K562 (cell line): ENCODE measurements at regions not wholly inside any gene's neighbourhood (a gene's known extent, or its start where the extent isn't known, plus 50 kb on each side); places are given as distances from the start of the nearest gene placed in this dataset.

ENCODE experiments used
- RAD21 ChIP-seq, 2 experiments: fragments of 250-450 bp in 1 of 2; fragments of 450-650 bp in 1 of 2; sonication (Bioruptor Pico) in 1 of 2; formaldehyde crosslinking in 1 of 2; IDR thresholded peaks in 1 of 2; conservative IDR thresholded peaks in 1 of 2; 2 replicates each; pipeline versions ENCODE4 v1.4.0 to v1.8.0; 2020 to 2022; ENCODE audit warnings: mild to moderate bottlenecking in 2 of 2, moderate library complexity in 1 of 2
- SAFB ChIP-seq: fragments of 200-400 bp; formaldehyde crosslinking; IDR thresholded peaks from 2 replicates; pipeline ENCODE4 v1.6.1; 2017; ENCODE audit warnings: low read depth, low read length, borderline replicate concordance
- ZNF408 ChIP-seq: fragments of 250-450 bp; sonication (Bioruptor Pico); IDR thresholded peaks from 2 replicates; pipeline ENCODE4 v1.4.0; 2020; ENCODE audit warnings: low read depth, mild to moderate bottlenecking, moderate library complexity
- TF ChIP-seq, protein P1 (sequence below): sonication (generic); formaldehyde crosslinking; IDR thresholded peaks from 2 replicates; pipeline ENCODE4 v1.9.0; 2022; ENCODE audit warnings: mild to moderate bottlenecking, missing genetic modification reagents
- TF ChIP-seq, protein P2 (sequence below), 2 experiments: fragments of 200-800 bp in 1 of 2; sonication (Bioruptor generic) in 1 of 2; sonication (generic) in 1 of 2; formaldehyde crosslinking in 1 of 2; IDR thresholded peaks in 1 of 2; conservative IDR thresholded peaks in 1 of 2; 2 replicates each; pipeline versions ENCODE4 v1.5.0 to v1.6.1; 2016 to 2020; ENCODE audit warnings: missing compliant biosample characterization in 1 of 2, missing genetic modification characterization in 1 of 2, missing genetic modification reagents in 1 of 2
- TF ChIP-seq, protein P3 (sequence below): sonication (generic); formaldehyde crosslinking; IDR thresholded peaks from 2 replicates; pipeline ENCODE4 v1.8.1; 2022; ENCODE audit warnings: missing genetic modification reagents
- TF ChIP-seq, protein P4 (sequence below), 2 experiments: fragments of 450-650 bp; formaldehyde crosslinking in 1 of 2; IDR thresholded peaks; 2 replicates each; pipeline versions ENCODE4 v1.4.0 to v1.6.1; 2014 to 2020; ENCODE audit warnings: mild to moderate bottlenecking in 2 of 2, borderline replicate concordance in 1 of 2, low read depth in 1 of 2

DNA sequence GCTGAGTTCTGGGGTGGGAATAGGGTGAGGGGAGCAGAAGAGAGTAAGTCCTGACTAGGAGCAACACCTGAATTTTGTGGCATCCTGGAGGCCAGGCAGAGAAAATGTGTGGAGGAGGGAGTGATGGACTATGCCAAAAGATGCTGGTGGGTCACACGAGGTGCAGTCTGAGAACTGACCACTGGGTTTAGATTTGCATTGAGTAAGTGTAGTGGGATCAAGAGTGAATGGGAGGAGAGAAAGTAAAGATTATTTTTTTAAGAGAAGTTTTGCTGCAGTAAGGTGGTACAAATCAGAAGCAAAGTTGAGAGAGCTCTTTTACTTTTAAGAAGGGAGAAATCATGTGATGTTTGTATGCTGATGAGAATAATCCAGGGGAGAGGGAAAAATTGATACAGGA lies 405.1 kb downstream of the DLEU7 start:
- TF ChIP-seq RAD21 (CRISPR knock-in tag; conservative IDR thresholded peaks at IDR 0.05 in 1 of 2, IDR thresholded peaks at IDR 0.05 in 1 of 2) (no peak), ZNF408 (CRISPR knock-in tag) (no peak), SAFB (no peak)
- TF ChIP-seq, protein P1, sequence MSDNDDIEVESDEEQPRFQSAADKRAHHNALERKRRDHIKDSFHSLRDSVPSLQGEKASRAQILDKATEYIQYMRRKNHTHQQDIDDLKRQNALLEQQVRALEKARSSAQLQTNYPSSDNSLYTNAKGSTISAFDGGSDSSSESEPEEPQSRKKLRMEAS: no peak
- TF ChIP-seq, protein P2, sequence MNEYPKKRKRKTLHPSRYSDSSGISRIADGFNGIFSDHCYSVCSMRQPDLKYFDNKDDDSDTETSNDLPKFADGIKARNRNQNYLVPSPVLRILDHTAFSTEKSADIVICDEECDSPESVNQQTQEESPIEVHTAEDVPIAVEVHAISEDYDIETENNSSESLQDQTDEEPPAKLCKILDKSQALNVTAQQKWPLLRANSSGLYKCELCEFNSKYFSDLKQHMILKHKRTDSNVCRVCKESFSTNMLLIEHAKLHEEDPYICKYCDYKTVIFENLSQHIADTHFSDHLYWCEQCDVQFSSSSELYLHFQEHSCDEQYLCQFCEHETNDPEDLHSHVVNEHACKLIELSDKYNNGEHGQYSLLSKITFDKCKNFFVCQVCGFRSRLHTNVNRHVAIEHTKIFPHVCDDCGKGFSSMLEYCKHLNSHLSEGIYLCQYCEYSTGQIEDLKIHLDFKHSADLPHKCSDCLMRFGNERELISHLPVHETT (CRISPR knock-in tag; conservative IDR thresholded peaks at IDR 0.05 in 1 of 2, IDR thresholded peaks at IDR 0.05 in 1 of 2): no peak
- TF ChIP-seq, protein P3, sequence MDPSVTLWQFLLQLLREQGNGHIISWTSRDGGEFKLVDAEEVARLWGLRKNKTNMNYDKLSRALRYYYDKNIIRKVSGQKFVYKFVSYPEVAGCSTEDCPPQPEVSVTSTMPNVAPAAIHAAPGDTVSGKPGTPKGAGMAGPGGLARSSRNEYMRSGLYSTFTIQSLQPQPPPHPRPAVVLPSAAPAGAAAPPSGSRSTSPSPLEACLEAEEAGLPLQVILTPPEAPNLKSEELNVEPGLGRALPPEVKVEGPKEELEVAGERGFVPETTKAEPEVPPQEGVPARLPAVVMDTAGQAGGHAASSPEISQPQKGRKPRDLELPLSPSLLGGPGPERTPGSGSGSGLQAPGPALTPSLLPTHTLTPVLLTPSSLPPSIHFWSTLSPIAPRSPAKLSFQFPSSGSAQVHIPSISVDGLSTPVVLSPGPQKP (CRISPR knock-in tag): no peak
- TF ChIP-seq, protein P4, sequence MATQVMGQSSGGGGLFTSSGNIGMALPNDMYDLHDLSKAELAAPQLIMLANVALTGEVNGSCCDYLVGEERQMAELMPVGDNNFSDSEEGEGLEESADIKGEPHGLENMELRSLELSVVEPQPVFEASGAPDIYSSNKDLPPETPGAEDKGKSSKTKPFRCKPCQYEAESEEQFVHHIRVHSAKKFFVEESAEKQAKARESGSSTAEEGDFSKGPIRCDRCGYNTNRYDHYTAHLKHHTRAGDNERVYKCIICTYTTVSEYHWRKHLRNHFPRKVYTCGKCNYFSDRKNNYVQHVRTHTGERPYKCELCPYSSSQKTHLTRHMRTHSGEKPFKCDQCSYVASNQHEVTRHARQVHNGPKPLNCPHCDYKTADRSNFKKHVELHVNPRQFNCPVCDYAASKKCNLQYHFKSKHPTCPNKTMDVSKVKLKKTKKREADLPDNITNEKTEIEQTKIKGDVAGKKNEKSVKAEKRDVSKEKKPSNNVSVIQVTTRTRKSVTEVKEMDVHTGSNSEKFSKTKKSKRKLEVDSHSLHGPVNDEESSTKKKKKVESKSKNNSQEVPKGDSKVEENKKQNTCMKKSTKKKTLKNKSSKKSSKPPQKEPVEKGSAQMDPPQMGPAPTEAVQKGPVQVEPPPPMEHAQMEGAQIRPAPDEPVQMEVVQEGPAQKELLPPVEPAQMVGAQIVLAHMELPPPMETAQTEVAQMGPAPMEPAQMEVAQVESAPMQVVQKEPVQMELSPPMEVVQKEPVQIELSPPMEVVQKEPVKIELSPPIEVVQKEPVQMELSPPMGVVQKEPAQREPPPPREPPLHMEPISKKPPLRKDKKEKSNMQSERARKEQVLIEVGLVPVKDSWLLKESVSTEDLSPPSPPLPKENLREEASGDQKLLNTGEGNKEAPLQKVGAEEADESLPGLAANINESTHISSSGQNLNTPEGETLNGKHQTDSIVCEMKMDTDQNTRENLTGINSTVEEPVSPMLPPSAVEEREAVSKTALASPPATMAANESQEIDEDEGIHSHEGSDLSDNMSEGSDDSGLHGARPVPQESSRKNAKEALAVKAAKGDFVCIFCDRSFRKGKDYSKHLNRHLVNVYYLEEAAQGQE (IDR thresholded peaks at IDR 0.05; ENCODE audit: borderline replicate concordance): no peak
- TF ChIP-seq, protein P4 (CRISPR knock-in tag; IDR thresholded peaks at IDR 0.05; ENCODE audit: low read depth): no peak
